Immature natural killer cell (primary cell): ENCODE measurements at regions not wholly inside any gene's neighbourhood (a gene's known extent, or its start where the extent isn't known, plus 50 kb on each side); places are given as distances from the start of the nearest gene placed in this dataset.

Source experiments
- DNase-seq, 3 donors: peaks; one replicate each; pipeline ENCODE4 v3.0.0; 2022; ENCODE audit warnings: mixed read lengths in 1 of 3
- H3K27ac Mint-ChIP-seq, 6 donors: one replicate each; pipeline ENCODE4 v1.8.0; 2020; ENCODE audit warnings: mixed read lengths in 6 of 6, mild to moderate bottlenecking in 5 of 6, inconsistent platforms in 4 of 6, moderate library complexity in 3 of 6
- H3K27me3 Mint-ChIP-seq, 3 donors: one replicate each; pipeline ENCODE4 v1.8.0; 2020 to 2021; ENCODE audit warnings: low read depth in 3 of 3, mild to moderate bottlenecking in 3 of 3, mixed read lengths in 3 of 3, moderate library complexity in 3 of 3, inconsistent platforms in 1 of 3
- H3K36me3 Mint-ChIP-seq, 3 donors: one replicate each; pipeline ENCODE4 v1.8.0; 2020; ENCODE audit warnings: mixed read lengths in 3 of 3, inconsistent platforms in 2 of 3, mild to moderate bottlenecking in 2 of 3
- H3K4me1 Mint-ChIP-seq, 2 donors: one replicate each; pipeline ENCODE4 v1.8.0; 2020; ENCODE audit warnings: inconsistent platforms in 2 of 2, mild to moderate bottlenecking in 2 of 2, mixed read lengths in 2 of 2, moderate library complexity in 1 of 2
- H3K4me3 Mint-ChIP-seq, 5 donors: one replicate each; pipeline ENCODE4 v1.8.0; 2020; ENCODE audit warnings: mild to moderate bottlenecking in 5 of 5, mixed read lengths in 5 of 5, inconsistent platforms in 3 of 5, moderate library complexity in 3 of 5
- H3K9me3 Mint-ChIP-seq, 6 donors: one replicate each; pipeline ENCODE4 v1.8.0; 2020; ENCODE audit warnings: mild to moderate bottlenecking in 6 of 6, mixed read lengths in 6 of 6, inconsistent platforms in 4 of 6, moderate library complexity in 3 of 6

- DNase-seq: no peak
- Mint-ChIP-seq H3K27me3 (no peaks in the 10 kb centered on the region), H3K4me3 (no peak overlapping the region), H3K27ac (no peak overlapping the region), H3K4me1 (no peaks in the 10 kb centered on the region), H3K9me3 (no peaks in the 10 kb centered on the region), H3K36me3 (no peaks in the 10 kb centered on the region)
Measured at GRCh38 chr3:106710596-106710995, 666.6 kb upstream of the CCDC54 start.

DNA sequence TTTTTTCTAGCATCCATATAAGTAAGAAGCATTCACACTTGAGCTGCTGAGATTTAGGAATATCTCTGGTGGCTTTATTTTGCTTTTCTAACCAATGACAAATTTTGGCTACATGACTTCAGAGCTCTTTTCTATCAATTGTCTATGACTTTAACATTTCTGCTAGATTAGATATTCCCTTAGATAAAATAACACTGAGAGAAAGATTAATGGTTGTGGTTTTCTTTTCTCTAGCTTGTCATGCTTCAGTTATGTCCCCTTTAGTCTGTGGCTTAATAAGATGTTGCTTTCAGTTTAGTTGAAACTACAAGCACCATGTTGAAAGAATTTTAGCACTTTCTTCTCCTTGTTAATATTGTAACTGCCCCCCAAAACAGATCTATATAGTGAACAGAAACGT is 665.6 kb upstream of the CCDC54 start:
- Mint-ChIP-seq H3K9me3 (no peaks in the 10 kb centered on the region), H3K4me1 (no peaks in the 10 kb centered on the region), H3K27ac (no peak overlapping the region), H3K36me3 (no peaks in the 10 kb centered on the region), H3K4me3 (no peak overlapping the region), H3K27me3 (no peaks in the 10 kb centered on the region)
- no peak for DNase-seq

GRCh38 chr3:106714400-106714799 is 662.8 kb upstream of the CCDC54 start:
- H3K4me1 Mint-ChIP-seq: no peaks in the 10 kb centered on the region
- DNase-seq: no peak
- H3K36me3 Mint-ChIP-seq: no peaks in the 10 kb centered on the region
- no peak overlapping the region for H3K27ac Mint-ChIP-seq
- no peaks in the 10 kb centered on the region for H3K9me3 Mint-ChIP-seq
- no peak overlapping the region for H3K4me3 Mint-ChIP-seq
- peaks cover 0 to 2% (median 0%) of the 10 kb centered on the region in 3 donors for H3K27me3 Mint-ChIP-seq

DNA sequence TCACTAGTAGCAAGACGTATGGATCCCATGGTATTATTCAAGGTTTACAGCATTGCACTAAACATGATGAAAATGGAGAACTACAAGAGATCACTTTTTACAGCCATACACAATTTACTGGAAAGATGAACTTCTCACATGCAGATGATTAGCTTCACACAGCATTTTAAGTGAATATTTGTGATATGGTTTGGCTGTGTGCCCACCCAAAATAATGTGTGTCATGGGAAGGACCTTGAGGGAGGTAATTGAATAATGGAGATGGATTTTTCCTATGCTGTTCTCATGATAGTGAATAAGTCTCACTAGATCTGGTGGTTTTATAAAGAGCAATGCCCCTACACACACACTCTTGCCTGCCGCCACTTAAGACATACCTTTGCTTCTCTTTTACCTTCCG is 662.0 kb upstream of the CCDC54 start:
- H3K36me3 Mint-ChIP-seq: no peaks in the 10 kb centered on the region
- no peak overlapping the region for H3K27ac Mint-ChIP-seq
- H3K27me3 Mint-ChIP-seq: peaks cover 0 to 2% (median 0%) of the 10 kb centered on the region in 3 donors
- H3K4me1 Mint-ChIP-seq: no peaks in the 10 kb centered on the region
- no peaks in the 10 kb centered on the region for H3K9me3 Mint-ChIP-seq
- no peak overlapping the region for H3K4me3 Mint-ChIP-seq
- DNase-seq: no peak

GRCh38 chr3:106717178-106717780 is 660.0 kb upstream of the CCDC54 start:
- Mint-ChIP-seq H3K27ac (no peak overlapping the region), H3K36me3 (no peaks in the 10 kb centered on the region), H3K4me1 (no peaks in the 10 kb centered on the region), H3K4me3 (no peak overlapping the region), H3K9me3 (peaks cover 0 to 4% (median 0%) of the 10 kb centered on the region in 6 donors), H3K27me3 (peaks cover 0 to 2% (median 0%) of the 10 kb centered on the region in 3 donors)
- no peak for DNase-seq

DNA sequence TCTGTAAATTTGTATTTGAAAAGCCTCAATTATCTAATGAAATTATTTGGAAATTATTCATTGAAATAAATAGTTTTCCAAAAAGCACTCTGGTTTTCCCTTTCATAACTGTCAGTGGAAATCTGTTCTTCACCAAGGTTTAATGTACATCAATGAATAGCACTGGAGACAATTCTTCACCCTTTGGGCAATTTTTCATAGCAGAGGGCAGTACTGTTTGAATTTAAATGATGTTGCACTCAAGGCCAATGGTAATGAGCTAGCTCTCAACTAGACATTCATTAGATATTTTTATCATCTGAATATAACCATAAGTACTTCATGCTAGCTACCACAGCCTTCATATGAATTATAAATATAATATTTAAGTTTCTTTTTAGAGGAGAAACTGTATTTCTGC is 658.2 kb upstream of the CCDC54 start:
- Mint-ChIP-seq H3K4me1 (no peaks in the 10 kb centered on the region), H3K27ac (no peak overlapping the region), H3K4me3 (no peak overlapping the region), H3K27me3 (peaks cover 0 to 2% (median 2%) of the 10 kb centered on the region in 3 donors), H3K36me3 (no peaks in the 10 kb centered on the region), H3K9me3 (peaks cover 0 to 5% (median 0%) of the 10 kb centered on the region in 6 donors)
- DNase-seq: no peak

DNA sequence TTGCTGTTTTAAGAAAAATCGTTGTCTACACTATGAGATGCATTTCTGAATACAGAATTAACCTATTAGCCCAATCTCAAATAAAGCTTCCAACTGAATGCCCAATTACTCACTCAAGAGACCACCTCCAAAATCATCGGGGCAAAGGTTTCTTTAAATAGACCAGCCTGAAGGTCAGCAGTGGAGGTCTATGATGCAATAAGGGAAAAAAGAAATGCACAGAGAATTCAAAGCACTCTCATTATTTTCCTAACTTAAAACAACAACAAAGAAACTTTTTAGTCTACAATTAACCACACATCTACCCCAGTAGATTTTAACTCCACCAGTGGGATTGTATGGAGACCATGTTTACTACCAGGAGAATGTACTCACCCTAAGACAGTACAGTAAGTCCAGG is 657.7 kb upstream of the CCDC54 start:
- Mint-ChIP-seq H3K9me3 (peaks cover 0 to 5% (median 0%) of the 10 kb centered on the region in 6 donors), H3K27ac (no peak overlapping the region), H3K36me3 (no peaks in the 10 kb centered on the region), H3K4me3 (no peak overlapping the region), H3K27me3 (peaks cover 0 to 3% (median 2%) of the 10 kb centered on the region in 3 donors), H3K4me1 (no peaks in the 10 kb centered on the region)
- DNase-seq: no peak

GRCh38 chr3:106720510-106720909 is 656.7 kb upstream of the CCDC54 start:
- Mint-ChIP-seq H3K27me3 (peaks cover 0 to 3% (median 2%) of the 10 kb centered on the region in 3 donors), H3K4me3 (no peak overlapping the region), H3K27ac (no peak overlapping the region), H3K36me3 (no peaks in the 10 kb centered on the region), H3K9me3 (peaks cover 0 to 5% (median 0%) of the 10 kb centered on the region in 6 donors), H3K4me1 (no peaks in the 10 kb centered on the region)
- DNase-seq: no peak

GRCh38 chr3:106725566-106725965 is 651.7 kb upstream of the CCDC54 start:
- H3K4me1 Mint-ChIP-seq: no peaks in the 10 kb centered on the region
- DNase-seq: no peak
- no peak overlapping the region for H3K27ac Mint-ChIP-seq
- peaks cover 0 to 5% (median 0%) of the 10 kb centered on the region in 6 donors for H3K9me3 Mint-ChIP-seq
- no peak overlapping the region for H3K4me3 Mint-ChIP-seq
- no peaks in the 10 kb centered on the region for H3K36me3 Mint-ChIP-seq
- peaks cover 0 to 3% (median 0%) of the 10 kb centered on the region in 3 donors for H3K27me3 Mint-ChIP-seq

GRCh38 chr3:106728315-106729098 is 648.7 kb upstream of the CCDC54 start:
- H3K27ac Mint-ChIP-seq: no peak overlapping the region
- H3K27me3 Mint-ChIP-seq: peaks cover 0 to 3% (median 0%) of the 10 kb centered on the region in 3 donors
- no peaks in the 10 kb centered on the region for H3K4me1 Mint-ChIP-seq
- peaks cover 0 to 3% (median 0%) of the 10 kb centered on the region in 6 donors for H3K9me3 Mint-ChIP-seq
- no peak overlapping the region for H3K4me3 Mint-ChIP-seq
- no peaks in the 10 kb centered on the region for H3K36me3 Mint-ChIP-seq
- DNase-seq: no peak

- H3K27me3 Mint-ChIP-seq: peaks cover 0 to under 1% (median 0%) of the 10 kb centered on the region in 3 donors
- H3K4me3 Mint-ChIP-seq: no peak overlapping the region
- H3K27ac Mint-ChIP-seq: no peak overlapping the region
- H3K4me1 Mint-ChIP-seq: no peaks in the 10 kb centered on the region
- H3K9me3 Mint-ChIP-seq: peaks cover 0 to 2% (median under 1%) of the 10 kb centered on the region in 6 donors
- no peaks in the 10 kb centered on the region for H3K36me3 Mint-ChIP-seq
- DNase-seq: no peak
Measured at GRCh38 chr3:106729481-106729880, 647.8 kb upstream of the CCDC54 start.

- Mint-ChIP-seq H3K27me3 (peaks cover 0 to 2% (median 0%) of the 10 kb centered on the region in 3 donors), H3K9me3 (peaks cover 0 to 4% (median under 1%) of the 10 kb centered on the region in 6 donors), H3K27ac (no peak overlapping the region), H3K4me3 (no peak overlapping the region), H3K4me1 (no peaks in the 10 kb centered on the region), H3K36me3 (no peaks in the 10 kb centered on the region)
- DNase-seq: no peak
Measured at GRCh38 chr3:106731230-106731629, 646.0 kb upstream of the CCDC54 start.

- no peaks in the 10 kb centered on the region for H3K4me1 Mint-ChIP-seq
- H3K9me3 Mint-ChIP-seq: peaks cover 0 to 6% (median under 1%) of the 10 kb centered on the region in 6 donors
- H3K27me3 Mint-ChIP-seq: peaks cover 0 to 2% (median 0%) of the 10 kb centered on the region in 3 donors
- no peak for DNase-seq
- H3K27ac Mint-ChIP-seq: no peak overlapping the region
- no peak overlapping the region for H3K4me3 Mint-ChIP-seq
- no peaks in the 10 kb centered on the region for H3K36me3 Mint-ChIP-seq
Measured at GRCh38 chr3:106734712-106735111, 642.5 kb upstream of the CCDC54 start.

DNA sequence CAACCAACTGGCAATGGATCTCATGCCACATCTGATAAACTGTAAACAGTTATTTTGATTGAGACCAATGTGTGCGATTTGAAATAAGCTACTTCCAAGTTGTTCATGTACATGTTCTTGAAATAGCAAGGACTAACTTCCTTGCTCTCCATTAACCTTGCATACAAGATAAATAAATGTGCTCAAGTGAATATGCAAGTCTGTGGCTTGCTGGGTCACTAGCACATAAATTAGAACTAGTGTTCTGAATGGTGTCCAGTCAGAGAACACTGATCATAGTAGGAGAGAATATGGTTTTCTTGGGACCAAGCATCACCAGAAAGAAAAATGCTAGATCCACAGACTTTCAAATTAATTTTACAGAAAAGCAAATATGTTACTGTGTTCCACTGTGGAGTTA is 640.0 kb upstream of the CCDC54 start:
- Mint-ChIP-seq H3K9me3 (peaks cover 0 to 6% (median under 1%) of the 10 kb centered on the region in 6 donors), H3K27me3 (peaks cover 0 to 2% (median 0%) of the 10 kb centered on the region in 3 donors), H3K27ac (no peak overlapping the region), H3K36me3 (no peaks in the 10 kb centered on the region), H3K4me1 (no peaks in the 10 kb centered on the region), H3K4me3 (no peak overlapping the region)
- no peak for DNase-seq
